Astrocyte (in vitro differentiated cells and primary cell): ENCODE measurements at regions not wholly inside any gene's neighbourhood (a gene's known extent, or its start where the extent isn't known, plus 50 kb on each side); places are given as distances from the start of the nearest gene placed in this dataset.

Experiments
- DNase-seq: peaks from one replicate; pipeline ENCODE4 v3.0.0-alpha.2; 2010; ENCODE audit warnings: low read depth
- FAIRE-seq: peaks from 2 replicates; lab custom pipeline; 2011; peaks lifted over from hg19 to GRCh38; lab: Jason Lieb, UNC
- H2AFZ ChIP-seq: 2 replicates; pipeline ENCODE4 v1.6.0; 2012; ENCODE audit warnings: low read depth, low read length, inconsistent platforms
- H3K27ac ChIP-seq: 2 replicates; pipeline ENCODE4 v1.5.1; 2011; ENCODE audit warnings: low read depth, low read length, inconsistent platforms
- H3K27me3 ChIP-seq: 2 replicates; pipeline ENCODE4 v1.6.0; 2011; ENCODE audit warnings: low read length, inconsistent platforms; ENCODE audit not compliant: insufficient read depth
- H3K36me3 ChIP-seq: 2 replicates; pipeline ENCODE4 v1.5.1; 2011; ENCODE audit warnings: low read length, inconsistent platforms; ENCODE audit not compliant: insufficient read depth
- H3K4me1 ChIP-seq: 2 replicates; pipeline ENCODE4 v1.5.1; 2011; ENCODE audit warnings: low read length, inconsistent platforms; ENCODE audit not compliant: insufficient read depth
- H3K4me2 ChIP-seq: 2 replicates; pipeline ENCODE4 v1.6.0; 2012; ENCODE audit warnings: low read length, inconsistent platforms
- H3K4me3 ChIP-seq: 2 replicates; pipeline ENCODE4 v1.5.1; 2011; ENCODE audit warnings: low read depth, mild to moderate bottlenecking, low read length, inconsistent platforms; ENCODE audit not compliant: insufficient read depth
- H3K79me2 ChIP-seq: 2 replicates; pipeline ENCODE4 v1.6.0; 2012; ENCODE audit warnings: mild to moderate bottlenecking, low read length, inconsistent platforms; ENCODE audit not compliant: insufficient read depth
- H3K9ac ChIP-seq: 2 replicates; pipeline ENCODE4 v1.6.0; 2012; ENCODE audit warnings: mild to moderate bottlenecking, low read length, inconsistent platforms
- H3K9me3 ChIP-seq: 2 replicates; pipeline ENCODE4 v1.5.1; 2012; ENCODE audit warnings: low read depth, mild to moderate bottlenecking, low read length, inconsistent platforms; ENCODE audit not compliant: insufficient read depth
- H4K20me1 ChIP-seq: 2 replicates; pipeline ENCODE4 v1.6.0; 2012; ENCODE audit warnings: low read length, inconsistent platforms; ENCODE audit not compliant: insufficient read depth
- H3K27ac Mint-ChIP-seq: one replicate; pipeline ENCODE4 v1.8.0; 2021; ENCODE audit warnings: mild to moderate bottlenecking, mixed read lengths; ENCODE audit not compliant: unreplicated experiment
- H3K27me3 Mint-ChIP-seq: one replicate; pipeline ENCODE4 v1.8.0; 2021; ENCODE audit warnings: low read depth, mixed read lengths; ENCODE audit not compliant: unreplicated experiment
- H3K36me3 Mint-ChIP-seq: one replicate; pipeline ENCODE4 v1.8.0; 2021; ENCODE audit warnings: low read depth, mixed read lengths; ENCODE audit not compliant: unreplicated experiment
- H3K4me1 Mint-ChIP-seq: one replicate; pipeline ENCODE4 v1.8.0; 2021; ENCODE audit warnings: low read depth, mixed read lengths; ENCODE audit not compliant: unreplicated experiment
- H3K4me3 Mint-ChIP-seq: one replicate; pipeline ENCODE4 v1.8.0; 2021; ENCODE audit warnings: mild to moderate bottlenecking, moderate library complexity, mixed read lengths; ENCODE audit not compliant: unreplicated experiment
- H3K9me3 Mint-ChIP-seq: one replicate; pipeline ENCODE4 v1.8.0; 2021; ENCODE audit warnings: mild to moderate bottlenecking, mixed read lengths; ENCODE audit not compliant: unreplicated experiment
- CTCF ChIP-seq: IDR thresholded peaks from 2 replicates; pipeline ENCODE4 v1.5.1; 2011; ENCODE audit warnings: low read depth, mild to moderate bottlenecking, inconsistent platforms, low read length, moderate library complexity; ENCODE audit not compliant: insufficient read depth
- EZH2 ChIP-seq: IDR thresholded peaks from 2 replicates; pipeline ENCODE4 v1.6.1; 2012; ENCODE audit warnings: mild to moderate bottlenecking, low read length, inconsistent platforms; ENCODE audit not compliant: insufficient read depth

GRCh38 chr17:77429369-77429968 lies 288.7 kb downstream of the SEC14L1 start:
- peaks cover 94% of the 10 kb centered on the region for H3K79me2 ChIP-seq
- H3K27ac Mint-ChIP-seq = no peak overlapping the region
- peaks cover 42% of the 10 kb centered on the region for H3K4me1 Mint-ChIP-seq
- H3K4me1 ChIP-seq = peaks cover 84% of the 10 kb centered on the region
- no peaks in the 10 kb centered on the region for H3K27me3 ChIP-seq
- TF ChIP-seq EZH2 = no peak
- TF ChIP-seq CTCF = no peak
- no peak for FAIRE-seq
- no peaks in the 10 kb centered on the region for H3K9me3 ChIP-seq
- H3K9ac ChIP-seq = peak overlapping the region; percentile 50
- no peaks in the 10 kb centered on the region for H3K9me3 Mint-ChIP-seq
- H3K36me3 ChIP-seq = no peaks in the 10 kb centered on the region
- H3K4me3 ChIP-seq = no peak overlapping the region
- DNase-seq = no peak
- H3K27me3 Mint-ChIP-seq = no peaks in the 10 kb centered on the region
- peaks cover 65% of the 10 kb centered on the region for H4K20me1 ChIP-seq
- no peak overlapping the region for H2AFZ ChIP-seq
- peak overlapping the region; percentile 86 for H3K27ac ChIP-seq
- H3K4me3 Mint-ChIP-seq = no peak overlapping the region
- peaks cover 2% of the 10 kb centered on the region for H3K36me3 Mint-ChIP-seq
- H3K4me2 ChIP-seq = peak overlapping the region; percentile 73

- H3K4me1 ChIP-seq = peaks cover 84% of the 10 kb centered on the region
- Mint-ChIP-seq H3K4me1 (peaks cover 43% of the 10 kb centered on the region), H3K4me3 (no peak overlapping the region)
These were observed 289.4 kb downstream of the SEC14L1 start for GRCh38 chr17:77429969-77430752.

More at GRCh38 chr17:77429969-77430752, 289.4 kb downstream of the SEC14L1 start:
- no peak overlapping the region for H3K27ac Mint-ChIP-seq
- Histone ChIP-seq H3K36me3 (no peaks in the 10 kb centered on the region), H4K20me1 (peaks cover 69% of the 10 kb centered on the region), H3K79me2 (peaks cover 95% of the 10 kb centered on the region), H3K27me3 (no peaks in the 10 kb centered on the region), H3K4me2 (peak overlapping the region; percentile 73), H3K4me3 (no peak overlapping the region), H3K9ac (peak overlapping the region; percentile 72), H2AFZ (no peak overlapping the region), H3K9me3 (no peaks in the 10 kb centered on the region), H3K27ac (peak overlapping the region; percentile 86)
- no peaks in the 10 kb centered on the region for H3K9me3 Mint-ChIP-seq
- peak; percentile 84 for FAIRE-seq
- peaks cover 4% of the 10 kb centered on the region for H3K36me3 Mint-ChIP-seq
- TF ChIP-seq CTCF (peak; percentile 77), EZH2 (no peak)
- peak; percentile 99 for DNase-seq
- H3K27me3 Mint-ChIP-seq = no peaks in the 10 kb centered on the region
